ENCODE measurements at regions not wholly inside any gene's neighbourhood (a gene's known extent, or its start where the extent isn't known, plus 50 kb on each side); places are given as distances from the start of the nearest gene placed in this dataset.

GRCh38 chr1:199629624-199630023 is 397.9 kb upstream of the NR5A2 start:
- H3K27me3 ChIP-seq (ENCODE audit: control insufficient read depth in 3 of 3, insufficient read depth in 3 of 3, low read depth in 1 of 3, low read length in 3 of 3): no peaks in the 10 kb centered on the region
- H3K23ac ChIP-seq (ENCODE audit: low read depth, low read length, poor library complexity): no peak overlapping the region
- H3K36me3 ChIP-seq (replicated peaks in 1 of 2; ENCODE audit: control insufficient read depth in 2 of 2, insufficient read depth in 2 of 2, low read length in 2 of 2): no peaks in the 10 kb centered on the region
- H2BK120ac ChIP-seq (ENCODE audit: low read depth, low read length): no peak overlapping the region
- no peak overlapping the region for H3K27ac ChIP-seq (replicated peaks; ENCODE audit: low read length)
- no peak overlapping the region for H2BK12ac ChIP-seq (ENCODE audit: low read length)
- H3K4me3 ChIP-seq (ENCODE audit: low read length in 2 of 2): no peak overlapping the region
- no peak overlapping the region for H3K18ac ChIP-seq (ENCODE audit: low read length)
- no peaks in the 10 kb centered on the region for H3K79me1 ChIP-seq (ENCODE audit: low read depth, low read length)
- no peak for DNase-seq (ENCODE audit: low spot score)
- no CpG with 5 or more reads among the region's 4 CpGs for WGBS, 2 donors (ENCODE audit: extremely low coverage in 2 of 2, insufficient read length in 2 of 2, insufficient replicate concordance in 1 of 2)
- H2BK5ac ChIP-seq (ENCODE audit: low read length): no peak overlapping the region
- no peak overlapping the region for H4K8ac ChIP-seq (ENCODE audit: low read depth, low read length)
- no peak overlapping the region for H4K91ac ChIP-seq (ENCODE audit: low read depth, low read length, poor library complexity)
- H3K4me2 ChIP-seq (ENCODE audit: insufficient read depth, low read length, poor library complexity, severe bottlenecking): no peak overlapping the region
- H3K9me3 ChIP-seq (replicated peaks in 1 of 2; ENCODE audit: control insufficient read depth in 2 of 2, insufficient read depth in 1 of 2, low read depth in 1 of 2, low read length in 2 of 2): no peaks in the 10 kb centered on the region
- no peak overlapping the region for H3K9ac ChIP-seq (ENCODE audit: low read depth, low read length, poor library complexity)
- H3K4me1 ChIP-seq (ENCODE audit: control insufficient read depth in 2 of 2, insufficient read depth in 1 of 2, low read depth in 1 of 2, low read length in 2 of 2): no peaks in the 10 kb centered on the region
- H2BK15ac ChIP-seq (ENCODE audit: low read length): no peak overlapping the region
- no peak overlapping the region for H3K14ac ChIP-seq (ENCODE audit: low read length)
- no peak overlapping the region for H2AK5ac ChIP-seq (ENCODE audit: low read depth, low read length)
- H2AFZ ChIP-seq (ENCODE audit: low read length): no peak overlapping the region
- H3K4ac ChIP-seq (ENCODE audit: low read length): no peak overlapping the region

GRCh38 chr1:199639453-199639852 is 388.1 kb upstream of the NR5A2 start:
- WGBS, 2 donors (ENCODE audit: extremely low coverage in 2 of 2, insufficient read length in 2 of 2, insufficient replicate concordance in 1 of 2): no CpG with 5 or more reads among the region's 1 CpG
- no peaks in the 10 kb centered on the region for H3K36me3 ChIP-seq (replicated peaks in 1 of 2; ENCODE audit: control insufficient read depth in 2 of 2, insufficient read depth in 2 of 2, low read length in 2 of 2)
- no peak overlapping the region for H3K14ac ChIP-seq (ENCODE audit: low read length)

GRCh38 chr1:199641531-199641930 is 386.0 kb upstream of the NR5A2 start:
- Histone ChIP-seq H3K4me3 (ENCODE audit: low read length in 2 of 2) (no peak overlapping the region), H2AFZ (ENCODE audit: low read length) (no peak overlapping the region), H3K4ac (ENCODE audit: low read length) (no peak overlapping the region), H4K8ac (ENCODE audit: low read depth, low read length) (no peak overlapping the region), H3K9me3 (replicated peaks in 1 of 2; ENCODE audit: control insufficient read depth in 2 of 2, insufficient read depth in 1 of 2, low read depth in 1 of 2, low read length in 2 of 2) (no peaks in the 10 kb centered on the region), H3K79me1 (ENCODE audit: low read depth, low read length) (no peaks in the 10 kb centered on the region), H3K36me3 (replicated peaks in 1 of 2; ENCODE audit: control insufficient read depth in 2 of 2, insufficient read depth in 2 of 2, low read length in 2 of 2) (no peaks in the 10 kb centered on the region), H3K4me2 (ENCODE audit: insufficient read depth, low read length, poor library complexity, severe bottlenecking) (no peak overlapping the region), H3K18ac (ENCODE audit: low read length) (no peak overlapping the region), H4K91ac (ENCODE audit: low read depth, low read length, poor library complexity) (no peak overlapping the region), H2BK120ac (ENCODE audit: low read depth, low read length) (no peak overlapping the region), H2BK5ac (ENCODE audit: low read length) (no peak overlapping the region), H3K23ac (ENCODE audit: low read depth, low read length, poor library complexity) (no peak overlapping the region), H2AK5ac (ENCODE audit: low read depth, low read length) (no peak overlapping the region), H3K27me3 (ENCODE audit: control insufficient read depth in 3 of 3, insufficient read depth in 3 of 3, low read depth in 1 of 3, low read length in 3 of 3) (no peaks in the 10 kb centered on the region), H3K9ac (ENCODE audit: low read depth, low read length, poor library complexity) (no peak overlapping the region), H2BK12ac (ENCODE audit: low read length) (no peak overlapping the region), H3K14ac (ENCODE audit: low read length) (no peak overlapping the region), H3K4me1 (ENCODE audit: control insufficient read depth in 2 of 2, insufficient read depth in 1 of 2, low read depth in 1 of 2, low read length in 2 of 2) (no peaks in the 10 kb centered on the region), H2BK15ac (ENCODE audit: low read length) (no peak overlapping the region), H3K27ac (replicated peaks; ENCODE audit: low read length) (no peak overlapping the region)
- no CpG with 5 or more reads among the region's 3 CpGs for WGBS, 2 donors (ENCODE audit: extremely low coverage in 2 of 2, insufficient read length in 2 of 2, insufficient replicate concordance in 1 of 2)
- DNase-seq (ENCODE audit: low spot score): no peak

More at GRCh38 chr1:199639453-199639852, 388.1 kb upstream of the NR5A2 start:
- Histone ChIP-seq H2BK5ac (ENCODE audit: low read length) (no peak overlapping the region), H3K4ac (ENCODE audit: low read length) (no peak overlapping the region), H2BK120ac (ENCODE audit: low read depth, low read length) (no peak overlapping the region), H3K18ac (ENCODE audit: low read length) (no peak overlapping the region), H2AFZ (ENCODE audit: low read length) (no peak overlapping the region), H3K4me3 (ENCODE audit: low read length in 2 of 2) (no peak overlapping the region), H2BK12ac (ENCODE audit: low read length) (no peak overlapping the region), H2BK15ac (ENCODE audit: low read length) (no peak overlapping the region), H2AK5ac (ENCODE audit: low read depth, low read length) (no peak overlapping the region), H4K91ac (ENCODE audit: low read depth, low read length, poor library complexity) (no peak overlapping the region), H3K9me3 (replicated peaks in 1 of 2; ENCODE audit: control insufficient read depth in 2 of 2, insufficient read depth in 1 of 2, low read depth in 1 of 2, low read length in 2 of 2) (no peaks in the 10 kb centered on the region), H3K27me3 (ENCODE audit: control insufficient read depth in 3 of 3, insufficient read depth in 3 of 3, low read depth in 1 of 3, low read length in 3 of 3) (no peaks in the 10 kb centered on the region), H4K8ac (ENCODE audit: low read depth, low read length) (no peak overlapping the region), H3K4me2 (ENCODE audit: insufficient read depth, low read length, poor library complexity, severe bottlenecking) (no peak overlapping the region), H3K79me1 (ENCODE audit: low read depth, low read length) (no peaks in the 10 kb centered on the region), H3K23ac (ENCODE audit: low read depth, low read length, poor library complexity) (no peak overlapping the region), H3K27ac (replicated peaks; ENCODE audit: low read length) (no peak overlapping the region), H3K9ac (ENCODE audit: low read depth, low read length, poor library complexity) (no peak overlapping the region), H3K4me1 (ENCODE audit: control insufficient read depth in 2 of 2, insufficient read depth in 1 of 2, low read depth in 1 of 2, low read length in 2 of 2) (no peaks in the 10 kb centered on the region)
- no peak for DNase-seq (ENCODE audit: low spot score)

- Histone ChIP-seq H4K8ac (ENCODE audit: low read depth, low read length) (no peak overlapping the region), H2AK5ac (ENCODE audit: low read depth, low read length) (no peak overlapping the region), H3K36me3 (replicated peaks in 1 of 2; ENCODE audit: control insufficient read depth in 2 of 2, insufficient read depth in 2 of 2, low read length in 2 of 2) (no peaks in the 10 kb centered on the region), H4K91ac (ENCODE audit: low read depth, low read length, poor library complexity) (no peak overlapping the region), H3K14ac (ENCODE audit: low read length) (no peak overlapping the region), H2BK5ac (ENCODE audit: low read length) (no peak overlapping the region), H3K9ac (ENCODE audit: low read depth, low read length, poor library complexity) (no peak overlapping the region), H3K27ac (replicated peaks; ENCODE audit: low read length) (no peak overlapping the region), H3K27me3 (ENCODE audit: control insufficient read depth in 3 of 3, insufficient read depth in 3 of 3, low read depth in 1 of 3, low read length in 3 of 3) (no peaks in the 10 kb centered on the region), H3K4ac (ENCODE audit: low read length) (no peak overlapping the region), H3K4me1 (ENCODE audit: control insufficient read depth in 2 of 2, insufficient read depth in 1 of 2, low read depth in 1 of 2, low read length in 2 of 2) (no peaks in the 10 kb centered on the region), H2BK15ac (ENCODE audit: low read length) (no peak overlapping the region), H3K79me1 (ENCODE audit: low read depth, low read length) (no peaks in the 10 kb centered on the region), H3K4me2 (ENCODE audit: insufficient read depth, low read length, poor library complexity, severe bottlenecking) (no peak overlapping the region), H2AFZ (ENCODE audit: low read length) (no peak overlapping the region), H2BK120ac (ENCODE audit: low read depth, low read length) (no peak overlapping the region), H2BK12ac (ENCODE audit: low read length) (no peak overlapping the region), H3K23ac (ENCODE audit: low read depth, low read length, poor library complexity) (no peak overlapping the region), H3K9me3 (replicated peaks in 1 of 2; ENCODE audit: control insufficient read depth in 2 of 2, insufficient read depth in 1 of 2, low read depth in 1 of 2, low read length in 2 of 2) (peaks cover 0 to 3% of the 10 kb centered on the region in 2 donors), H3K4me3 (ENCODE audit: low read length in 2 of 2) (no peak overlapping the region), H3K18ac (ENCODE audit: low read length) (no peak overlapping the region)
- no CpG with 5 or more reads among the region's 1 CpG for WGBS, 2 donors (ENCODE audit: extremely low coverage in 2 of 2, insufficient read length in 2 of 2, insufficient replicate concordance in 1 of 2)
- DNase-seq (ENCODE audit: low spot score): no peak
These were observed 382.6 kb upstream of the NR5A2 start for GRCh38 chr1:199644912-199645311.
